ENCODE measurements at regions not wholly inside any gene's neighbourhood (a gene's known extent, or its start where the extent isn't known, plus 50 kb on each side); places are given as distances from the start of the nearest gene placed in this dataset.

- TF ChIP-seq, protein P1, sequence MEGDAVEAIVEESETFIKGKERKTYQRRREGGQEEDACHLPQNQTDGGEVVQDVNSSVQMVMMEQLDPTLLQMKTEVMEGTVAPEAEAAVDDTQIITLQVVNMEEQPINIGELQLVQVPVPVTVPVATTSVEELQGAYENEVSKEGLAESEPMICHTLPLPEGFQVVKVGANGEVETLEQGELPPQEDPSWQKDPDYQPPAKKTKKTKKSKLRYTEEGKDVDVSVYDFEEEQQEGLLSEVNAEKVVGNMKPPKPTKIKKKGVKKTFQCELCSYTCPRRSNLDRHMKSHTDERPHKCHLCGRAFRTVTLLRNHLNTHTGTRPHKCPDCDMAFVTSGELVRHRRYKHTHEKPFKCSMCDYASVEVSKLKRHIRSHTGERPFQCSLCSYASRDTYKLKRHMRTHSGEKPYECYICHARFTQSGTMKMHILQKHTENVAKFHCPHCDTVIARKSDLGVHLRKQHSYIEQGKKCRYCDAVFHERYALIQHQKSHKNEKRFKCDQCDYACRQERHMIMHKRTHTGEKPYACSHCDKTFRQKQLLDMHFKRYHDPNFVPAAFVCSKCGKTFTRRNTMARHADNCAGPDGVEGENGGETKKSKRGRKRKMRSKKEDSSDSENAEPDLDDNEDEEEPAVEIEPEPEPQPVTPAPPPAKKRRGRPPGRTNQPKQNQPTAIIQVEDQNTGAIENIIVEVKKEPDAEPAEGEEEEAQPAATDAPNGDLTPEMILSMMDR (IDR thresholded peaks at IDR 0.05): no peak
- TF ChIP-seq POLR2A (IDR thresholded peaks at IDR 0.05): no peak
Observed at GRCh38 chr5:130333089-130333488, 428.8 kb downstream of the CHSY3 start.
